Activated naive CD4-positive, alpha-beta T cell treated with anti-CD3 and anti-CD28 coated beads, Interleukin-2, amount 50 U/mL, for 72 hours (primary cell): ENCODE measurements at regions not wholly inside any gene's neighbourhood (a gene's known extent, or its start where the extent isn't known, plus 50 kb on each side); places are given as distances from the start of the nearest gene placed in this dataset.
"Not testable (repeated sequence)": the region's sequence is repeated elsewhere in the genome, so short reads cannot be mapped to it uniquely, and the experiment has no call there.

Source experiments
- ATAC-seq, 2 donors: fragments of 150-1000 bp; cut with Tn5 transposase; 2 replicates each; pipeline ENCODE4 v1.10.0; 2021; ENCODE audit warnings: mild to moderate bottlenecking in 2 of 2, moderate library complexity in 2 of 2
- DNase-seq, 2 donors: peaks; one replicate each; pipeline ENCODE4 v3.0.0; 2021 to 2022; ENCODE audit warnings: low spot score in 2 of 2
- H3K27ac Mint-ChIP-seq, 2 donors: one replicate each; pipeline ENCODE4 v1.8.0; 2022; ENCODE audit warnings: mild to moderate bottlenecking in 2 of 2, mixed read lengths in 2 of 2
- H3K36me3 Mint-ChIP-seq, 2 donors: one replicate each; pipeline ENCODE4 v1.8.0; 2022; ENCODE audit warnings: mixed read lengths in 2 of 2
- H3K9me3 Mint-ChIP-seq, 2 donors: one replicate each; pipeline ENCODE4 v1.8.0; 2022; ENCODE audit warnings: mixed read lengths in 2 of 2

DNA sequence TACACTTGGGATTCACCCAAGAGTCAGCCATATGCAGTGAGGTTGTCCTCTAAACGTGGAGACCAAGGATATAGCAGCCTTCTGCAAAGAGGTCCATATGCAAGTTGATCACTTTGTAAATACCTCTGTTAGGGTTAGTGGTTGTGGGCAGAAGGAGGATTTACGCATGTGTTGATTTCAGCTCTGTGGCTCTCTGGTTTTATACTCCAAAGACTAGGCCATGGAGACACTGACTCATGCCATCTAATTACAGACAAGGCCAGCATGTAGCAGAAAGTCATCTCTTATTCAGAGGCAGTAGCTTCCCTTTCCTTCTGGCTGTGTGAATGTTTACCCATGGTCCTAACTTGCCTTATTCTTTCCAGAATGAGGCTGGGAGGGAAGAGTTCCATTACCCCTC is 140.9 kb upstream of the GOLGA6L4 start:
- ATAC-seq, DNase-seq, H3K9me3 Mint-ChIP-seq, H3K36me3 Mint-ChIP-seq, H3K27ac Mint-ChIP-seq: not testable (repeated sequence)

DNA sequence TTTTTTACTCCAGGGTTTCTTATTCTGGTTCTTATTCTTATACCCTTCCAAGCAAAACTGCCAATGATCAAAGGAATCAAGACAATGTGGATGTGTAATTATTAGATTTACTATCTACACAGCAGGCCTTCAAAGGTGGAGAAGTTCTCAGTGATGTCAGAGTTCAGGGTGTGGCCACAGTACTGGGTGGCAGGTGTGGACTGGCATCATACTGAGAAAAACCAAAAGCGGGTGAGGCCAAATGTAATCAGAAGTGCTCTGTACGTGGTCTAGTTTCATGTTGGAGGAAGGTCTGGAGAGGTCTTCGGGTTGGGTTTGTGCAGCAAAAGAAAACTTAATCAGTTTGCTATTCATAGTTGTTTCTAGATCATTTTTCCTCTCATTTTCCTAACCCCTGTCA is 138.5 kb upstream of the GOLGA6L4 start:
- not testable (repeated sequence) for ATAC-seq, H3K27ac Mint-ChIP-seq, H3K9me3 Mint-ChIP-seq, DNase-seq, H3K36me3 Mint-ChIP-seq

DNA sequence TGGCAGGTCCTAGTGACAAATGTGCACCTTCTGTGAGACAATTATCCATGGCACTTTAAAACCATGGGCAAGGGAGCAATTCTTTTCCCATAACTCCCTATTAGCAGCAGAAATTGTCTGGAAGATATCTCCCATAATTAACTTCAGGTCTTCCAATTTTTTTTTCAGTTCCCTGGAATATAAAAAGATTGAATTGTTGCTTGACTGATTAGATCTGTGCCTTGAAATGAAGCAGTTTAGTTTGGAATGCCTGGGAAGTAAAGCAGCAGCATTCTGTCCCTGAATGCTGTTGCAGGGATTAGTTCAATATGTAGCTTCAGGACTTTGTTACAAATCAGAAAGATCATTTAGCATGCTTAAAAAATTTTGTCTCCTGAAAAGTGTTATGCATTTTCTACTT is 137.0 kb upstream of the GOLGA6L4 start:
- no peak overlapping the region for H3K27ac Mint-ChIP-seq

DNA sequence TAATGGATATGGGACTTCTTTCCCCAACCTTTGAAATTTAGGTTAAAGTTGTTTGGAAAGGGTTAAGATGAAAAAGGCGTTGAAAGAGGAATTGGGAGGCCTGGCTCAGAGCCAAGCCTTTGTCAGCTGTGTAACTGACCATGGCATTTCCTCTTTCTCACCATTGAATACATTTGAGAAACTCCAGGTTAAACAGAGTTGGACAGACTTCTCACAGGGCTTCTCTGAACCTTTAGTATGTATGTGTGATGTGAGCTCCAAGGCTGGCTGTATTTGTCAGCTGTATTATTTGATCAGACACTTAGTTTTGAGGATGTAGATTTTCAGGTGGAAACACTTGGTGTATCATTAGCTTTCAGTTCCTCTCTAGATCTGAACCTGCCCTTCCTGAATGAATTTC is 136.4 kb upstream of the GOLGA6L4 start:
- H3K27ac Mint-ChIP-seq, result no peak overlapping the region
- H3K9me3 Mint-ChIP-seq, result no peaks in the 10 kb centered on the region
- ATAC-seq, result no peak
- H3K36me3 Mint-ChIP-seq, result no peaks in the 10 kb centered on the region
- no peak for DNase-seq

More for the DNA sequence above, 137.0 kb upstream of the GOLGA6L4 start:
- Mint-ChIP-seq H3K9me3 (no peaks in the 10 kb centered on the region), H3K36me3 (no peaks in the 10 kb centered on the region)
- DNase-seq, result no peak
- ATAC-seq, result no peak

DNA sequence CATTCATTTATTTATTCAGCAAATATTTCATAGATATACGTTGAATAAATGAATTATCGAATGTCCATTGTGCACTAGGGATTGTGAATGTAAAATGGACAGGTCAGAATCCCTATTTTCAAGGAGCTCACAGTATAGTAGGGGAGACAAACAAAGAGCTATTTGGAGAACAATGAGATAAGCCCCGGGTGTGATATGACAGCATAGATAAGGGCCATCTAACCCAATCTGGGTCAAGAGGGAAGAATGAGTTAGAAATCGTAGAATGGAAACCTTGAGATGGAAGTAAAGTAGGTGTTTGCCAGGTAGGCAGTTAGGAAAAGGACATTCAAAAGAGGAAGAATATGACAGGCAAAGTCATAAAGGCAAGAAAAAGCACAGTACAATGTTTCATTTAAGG is 132.2 kb upstream of the GOLGA6L4 start:
- Mint-ChIP-seq H3K36me3 (no peaks in the 10 kb centered on the region), H3K9me3 (no peaks in the 10 kb centered on the region), H3K27ac (no peak overlapping the region)
- DNase-seq (no peak), ATAC-seq (no peak)

DNA sequence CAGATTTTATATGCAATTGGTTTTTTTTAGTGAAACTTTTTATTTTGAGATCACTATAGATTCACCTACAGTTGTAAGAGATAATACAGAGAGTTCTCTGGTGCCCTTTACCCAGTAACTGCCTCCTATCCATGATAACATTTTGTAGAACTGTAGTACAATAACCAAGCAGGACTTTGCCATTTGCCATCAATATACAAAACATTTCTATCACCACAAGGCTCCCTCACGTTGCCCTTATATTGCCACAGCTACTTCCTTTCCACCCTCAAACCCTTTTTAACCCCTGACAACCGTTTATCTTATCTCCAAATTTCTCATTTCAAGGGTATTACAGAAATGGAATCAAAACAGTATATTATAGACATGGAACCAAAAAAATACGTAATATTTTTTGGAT is 130.7 kb upstream of the GOLGA6L4 start:
- no peaks in the 10 kb centered on the region for H3K36me3 Mint-ChIP-seq
- H3K9me3 Mint-ChIP-seq, result no peaks in the 10 kb centered on the region
- ATAC-seq (no peak), DNase-seq (no peak)
- H3K27ac Mint-ChIP-seq, result no peak overlapping the region

DNA sequence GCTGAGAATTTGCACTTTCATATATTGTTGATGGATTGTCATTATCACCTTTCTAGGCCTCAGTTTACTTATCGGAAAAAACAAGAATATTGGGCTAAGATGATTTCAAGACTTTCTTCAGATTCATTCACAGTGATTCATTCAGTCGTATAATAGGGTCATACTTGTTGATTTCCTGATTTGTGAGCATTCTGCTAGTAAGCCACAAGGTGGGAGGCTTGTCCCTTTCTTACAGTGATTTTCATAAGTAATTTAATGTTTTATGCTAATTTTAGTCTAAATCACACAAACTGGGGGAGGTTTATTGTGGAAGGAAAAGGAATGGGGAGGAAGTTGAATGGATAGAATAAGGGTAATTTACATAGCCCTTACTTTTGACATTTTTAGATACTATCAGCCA is 126.8 kb upstream of the GOLGA6L4 start:
- Mint-ChIP-seq H3K27ac (no peak overlapping the region), H3K9me3 (no peaks in the 10 kb centered on the region), H3K36me3 (no peaks in the 10 kb centered on the region)
- DNase-seq (no peak), ATAC-seq (no peak)

DNA sequence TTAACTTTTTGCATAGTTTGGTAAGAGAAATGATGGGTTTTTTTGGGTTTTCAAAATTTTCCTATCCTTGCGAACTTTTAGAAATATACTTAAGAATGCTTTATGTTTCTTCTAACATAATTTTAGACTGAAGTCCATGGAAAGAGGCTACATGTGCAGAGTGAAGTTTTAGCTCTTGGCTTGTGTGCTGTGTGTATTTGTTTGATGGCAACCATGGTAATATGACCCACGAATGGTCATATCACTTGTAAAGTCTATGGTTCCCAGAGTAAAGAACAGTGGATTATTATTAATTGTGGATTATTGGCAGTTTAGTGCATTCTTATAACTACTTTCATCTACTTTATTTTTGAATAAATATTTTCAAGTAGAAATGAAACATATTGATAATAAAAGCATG is 124.0 kb upstream of the GOLGA6L4 start:
- H3K36me3 Mint-ChIP-seq, result no peaks in the 10 kb centered on the region
- ATAC-seq (no peak), DNase-seq (no peak)
- H3K27ac Mint-ChIP-seq, result no peak overlapping the region
- H3K9me3 Mint-ChIP-seq, result no peaks in the 10 kb centered on the region

DNA sequence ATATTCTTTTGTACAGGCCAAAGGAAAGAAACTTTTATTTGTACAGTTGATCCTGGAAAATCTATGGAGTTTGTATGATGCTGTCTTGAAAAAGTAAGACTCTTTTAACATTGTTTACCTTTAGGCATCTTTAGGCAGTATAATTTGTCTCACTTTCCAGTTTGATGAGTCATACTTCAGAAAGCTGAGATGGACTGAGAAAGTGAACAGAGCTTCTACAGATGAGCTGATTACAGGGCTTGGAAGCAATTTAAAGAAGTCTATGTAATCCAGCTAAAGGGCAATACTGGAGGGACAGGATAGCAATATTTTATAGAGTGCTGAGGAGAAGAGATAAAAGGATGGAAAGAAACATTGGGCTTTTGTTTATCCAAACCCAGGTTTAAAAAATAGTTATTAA is 123.5 kb upstream of the GOLGA6L4 start:
- Mint-ChIP-seq H3K36me3 (no peaks in the 10 kb centered on the region), H3K27ac (no peak overlapping the region), H3K9me3 (no peaks in the 10 kb centered on the region)
- ATAC-seq (no peak), DNase-seq (no peak)

DNA sequence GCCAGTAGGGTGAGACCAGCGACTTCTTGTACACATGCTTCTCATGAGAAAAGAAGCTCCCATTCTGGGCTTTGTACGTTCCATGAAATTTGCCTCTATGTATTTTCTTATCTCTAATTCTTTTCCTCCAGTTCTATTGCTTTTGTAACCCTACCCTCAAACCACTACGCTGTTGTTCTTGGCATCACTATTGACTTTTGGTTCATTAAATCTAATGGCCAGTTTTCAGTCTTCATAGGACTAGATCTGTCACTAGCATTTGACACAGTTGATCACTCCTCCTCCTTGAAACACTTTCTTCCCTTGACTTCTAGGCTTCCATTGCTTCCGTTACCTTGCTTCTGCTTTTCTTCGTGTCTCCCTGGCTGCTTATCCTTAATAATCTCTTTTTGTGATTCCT is 121.7 kb upstream of the GOLGA6L4 start:
- Mint-ChIP-seq H3K27ac (no peak overlapping the region), H3K36me3 (no peaks in the 10 kb centered on the region), H3K9me3 (no peaks in the 10 kb centered on the region)
- ATAC-seq, result no peak
- DNase-seq, result no peak

DNA sequence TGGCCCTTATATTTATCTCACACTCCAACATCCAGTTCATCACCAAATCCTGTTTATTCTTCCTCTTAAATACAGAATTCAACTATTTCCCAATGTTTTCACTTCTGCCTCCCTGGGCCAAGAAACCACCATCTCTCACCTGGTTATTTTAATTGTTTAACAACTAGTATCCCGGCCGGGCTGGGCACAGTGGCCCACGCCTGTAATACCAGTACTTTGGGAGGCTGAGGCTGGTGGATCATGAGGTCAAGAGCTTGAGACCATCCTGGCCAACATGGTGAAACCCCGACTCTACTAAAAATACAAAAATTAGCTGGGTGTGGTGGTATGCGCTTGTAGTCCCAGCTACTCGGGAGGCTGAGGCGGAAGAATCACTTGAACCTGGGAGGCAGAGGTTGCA is 120.9 kb upstream of the GOLGA6L4 start:
- H3K27ac Mint-ChIP-seq, H3K9me3 Mint-ChIP-seq, ATAC-seq, DNase-seq, H3K36me3 Mint-ChIP-seq: not testable (repeated sequence)

DNA sequence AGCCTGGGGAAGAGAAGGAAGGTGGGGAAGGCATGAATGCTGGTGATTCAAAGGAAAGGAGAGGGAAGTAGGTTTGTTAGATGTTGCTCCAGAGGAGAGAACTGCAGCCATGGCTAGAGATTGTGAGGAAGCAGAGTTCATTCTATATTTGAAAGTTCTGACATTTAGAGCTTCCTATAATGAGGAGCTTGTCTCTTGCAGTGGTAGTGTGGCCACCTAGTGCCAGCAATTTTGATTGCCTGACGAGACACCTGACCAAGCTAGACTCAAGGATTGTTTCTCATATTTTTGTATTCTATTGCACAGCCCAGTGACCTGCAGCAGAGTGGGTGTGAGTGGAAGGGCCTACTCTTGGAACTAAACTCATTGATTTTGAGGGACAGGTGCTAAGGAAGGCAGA is 116.2 kb upstream of the GOLGA6L4 start:
- H3K9me3 Mint-ChIP-seq, ATAC-seq, H3K36me3 Mint-ChIP-seq, H3K27ac Mint-ChIP-seq, DNase-seq: not testable (repeated sequence)

DNA sequence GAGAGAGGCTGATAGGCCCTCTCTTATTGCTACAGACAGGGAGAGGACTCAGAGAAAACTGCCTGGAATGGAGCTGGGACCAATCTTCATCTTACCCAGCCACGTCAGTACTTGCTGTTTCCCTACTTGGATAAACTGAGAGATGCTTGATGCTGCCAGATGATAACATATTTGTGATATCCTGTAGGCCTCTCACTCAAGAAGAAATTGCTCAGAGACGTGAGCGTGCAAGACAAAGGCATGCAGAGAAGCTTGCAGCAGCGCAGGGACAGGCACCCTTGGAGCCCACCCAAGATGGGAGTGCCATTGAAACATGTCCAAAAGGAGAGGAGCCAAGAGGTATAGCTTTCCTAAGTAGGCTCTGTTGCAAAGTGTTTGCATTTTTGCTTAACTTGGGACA is 114.7 kb upstream of the GOLGA6L4 start:
- H3K36me3 Mint-ChIP-seq, H3K9me3 Mint-ChIP-seq, H3K27ac Mint-ChIP-seq, DNase-seq, ATAC-seq: not testable (repeated sequence)

DNA sequence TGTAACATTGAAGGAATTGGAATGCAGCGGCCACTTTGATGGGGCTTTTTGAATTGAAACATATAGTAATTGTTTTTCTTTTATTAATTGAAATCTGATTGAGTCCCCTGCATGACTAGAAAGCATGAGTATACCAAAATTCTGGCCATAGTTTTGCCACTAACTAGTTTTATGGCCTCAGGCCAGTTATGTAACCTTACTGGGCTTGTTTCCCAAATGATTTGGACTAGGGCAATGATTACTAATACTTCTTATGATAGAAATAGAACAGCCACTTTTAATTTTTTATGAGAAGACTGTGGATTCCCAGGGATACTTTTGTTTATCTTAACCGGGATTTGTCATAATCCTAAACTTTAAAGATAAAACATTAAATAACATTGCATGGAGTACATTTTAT is 106.9 kb upstream of the GOLGA6L4 start:
- H3K9me3 Mint-ChIP-seq, H3K36me3 Mint-ChIP-seq, ATAC-seq: not testable (repeated sequence)

DNA sequence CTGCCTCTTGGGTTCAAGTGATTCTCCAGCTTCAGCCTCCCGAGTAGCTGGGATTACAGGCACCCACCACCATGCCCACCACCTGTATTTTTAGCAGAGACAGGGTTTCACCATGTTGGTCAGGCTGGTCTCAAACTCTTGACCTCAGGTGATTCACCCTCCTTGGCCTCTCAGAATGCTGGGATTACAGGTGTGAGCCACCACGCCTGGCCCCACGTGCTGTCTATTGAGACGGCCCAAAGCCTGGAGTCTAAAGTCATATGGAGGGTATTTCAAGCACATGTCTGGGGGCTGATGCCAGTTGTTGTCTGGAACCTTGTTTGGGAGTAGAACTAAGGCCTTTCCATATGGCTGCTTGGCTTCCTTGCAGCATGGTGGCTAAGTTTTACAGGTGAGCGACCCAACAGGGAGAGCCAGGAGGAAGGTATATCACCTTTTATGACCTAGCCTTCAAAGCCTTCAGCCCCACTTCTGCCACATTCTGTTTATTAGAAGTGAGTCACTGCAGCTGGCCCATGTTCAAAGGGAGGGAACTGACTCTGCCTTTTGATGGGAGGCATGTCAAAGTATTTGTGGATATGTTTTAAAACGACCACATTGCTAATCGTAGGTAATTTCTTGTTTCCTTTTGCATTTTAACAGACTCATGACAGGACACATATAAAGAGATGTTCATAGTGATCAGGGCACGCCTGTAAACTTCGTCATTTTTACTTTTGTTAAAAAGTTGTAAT is 105.3 kb upstream of the GOLGA6L4 start:
- not testable (repeated sequence) for H3K36me3 Mint-ChIP-seq, H3K9me3 Mint-ChIP-seq, H3K27ac Mint-ChIP-seq, ATAC-seq, DNase-seq

More for the DNA sequence above, 106.9 kb upstream of the GOLGA6L4 start:
- not testable (repeated sequence) for H3K27ac Mint-ChIP-seq, DNase-seq

DNA sequence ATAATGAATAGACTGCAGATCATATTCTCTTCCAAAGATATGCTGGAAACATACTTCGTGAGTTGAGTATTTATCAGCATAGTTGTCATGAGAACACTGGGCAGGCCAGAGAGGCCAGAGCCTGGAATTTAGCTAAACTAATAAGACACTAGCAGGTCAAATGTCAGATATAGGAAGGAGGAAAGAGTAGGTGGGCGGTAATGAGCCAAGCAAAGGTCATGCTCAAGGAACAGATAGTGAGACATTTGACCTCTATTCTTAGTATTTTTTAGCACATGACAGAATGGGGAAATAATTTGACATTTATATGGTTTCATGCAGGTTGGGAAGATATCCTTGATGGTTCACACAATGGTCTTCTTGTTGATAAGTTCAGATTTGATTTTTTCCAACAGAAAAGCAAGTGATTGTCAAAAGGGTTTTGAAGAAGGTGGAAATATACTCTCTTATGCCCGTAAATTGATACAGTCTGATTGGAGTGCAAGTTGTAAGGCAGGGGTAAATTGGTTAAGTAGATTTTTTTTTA is 99.6 kb upstream of the GOLGA6L4 start:
- H3K36me3 Mint-ChIP-seq, DNase-seq, H3K27ac Mint-ChIP-seq, ATAC-seq, H3K9me3 Mint-ChIP-seq: not testable (repeated sequence)

DNA sequence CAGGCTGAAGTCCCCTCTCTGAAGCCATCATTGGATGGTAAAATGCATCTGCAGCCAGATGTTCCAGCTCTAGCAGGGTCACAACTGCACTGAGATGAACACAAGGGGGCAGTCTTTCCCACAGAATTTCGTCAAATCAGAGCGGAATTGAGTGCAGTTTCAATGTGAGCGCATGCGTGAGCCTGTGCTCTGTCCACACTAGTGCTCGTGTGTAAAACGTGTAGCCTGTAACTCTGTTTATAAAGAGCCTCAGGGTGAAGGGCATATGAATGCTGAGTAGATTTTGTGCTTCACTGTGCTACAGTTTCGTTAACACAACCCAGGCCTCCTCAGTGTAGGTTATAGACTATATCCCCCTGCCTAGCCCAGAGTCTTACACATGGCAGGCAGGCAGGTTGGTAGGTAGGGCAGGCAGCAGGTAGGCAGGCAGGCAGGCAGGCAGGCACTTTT is 92.7 kb upstream of the GOLGA6L4 start:
- H3K36me3 Mint-ChIP-seq, result no peaks in the 10 kb centered on the region
- ATAC-seq, result peak; percentile 100
- H3K9me3 Mint-ChIP-seq, result no peaks in the 10 kb centered on the region
- H3K27ac Mint-ChIP-seq, result peak overlapping the region in 1 of 2 donors; percentile 40
- DNase-seq, result peak; percentile 66 to 81

DNA sequence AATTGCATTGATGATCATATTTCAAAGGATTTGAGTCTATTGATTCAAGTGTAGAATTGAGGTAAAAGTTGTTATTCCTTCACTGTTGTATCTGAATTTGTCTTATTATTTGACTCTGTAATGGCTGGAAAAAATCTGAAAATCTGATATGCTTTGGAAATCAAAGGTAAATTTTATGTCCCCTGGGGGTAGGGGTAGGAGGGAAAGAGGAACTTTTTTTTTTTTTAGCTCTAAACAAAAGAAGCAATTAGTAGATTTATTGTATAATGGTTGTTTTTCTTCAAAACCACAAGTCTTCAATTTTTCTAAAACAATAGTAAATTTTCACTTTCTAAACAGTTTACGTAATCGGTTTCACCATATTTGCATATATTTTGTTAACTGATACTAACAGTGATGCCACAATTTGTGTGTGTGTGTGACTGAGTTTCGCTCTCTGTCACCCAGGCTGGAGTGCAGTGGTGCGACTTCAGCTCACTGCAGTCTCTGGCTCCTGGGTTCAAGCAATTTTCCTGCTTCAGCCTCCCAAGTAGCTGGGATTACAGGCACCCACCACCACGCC is 91.7 kb upstream of the GOLGA6L4 start:
- Mint-ChIP-seq H3K27ac (no peak overlapping the region), H3K36me3 (no peaks in the 10 kb centered on the region), H3K9me3 (no peaks in the 10 kb centered on the region)
- ATAC-seq (no peak), DNase-seq (no peak)
